ENCODE measurements at regions not wholly inside any gene's neighbourhood (a gene's known extent, or its start where the extent isn't known, plus 50 kb on each side); places are given as distances from the start of the nearest gene placed in this dataset.

GRCh38 chr6:22959571-22959970, 390.2 kb downstream of the HDGFL1 start:
- no peaks in the 10 kb centered on the region for H3K9me3 ChIP-seq (ENCODE audit: low read depth)
- TF ChIP-seq EZH2 (IDR thresholded peaks at IDR 0.05) (no peak), EZH2phosphoT487 (IDR thresholded peaks at IDR 0.05) (no peak), CTCF (IDR thresholded peaks at IDR 0.05) (no peak)
- Mint-ChIP-seq H3K27ac (no peak overlapping the region), H3K9me3 (peaks cover 3% of the 10 kb centered on the region), H3K4me1 (peaks cover under 1% of the 10 kb centered on the region), H3K27me3 (ENCODE audit: insufficient read depth, low read depth) (no peaks in the 10 kb centered on the region), H3K4me3 (no peak overlapping the region), H3K36me3 (peaks cover 1% of the 10 kb centered on the region)
- H3K27me3 ChIP-seq: no peaks in the 10 kb centered on the region
- no peaks in the 10 kb centered on the region for H3K36me3 ChIP-seq
- no peak overlapping the region for H2AFZ ChIP-seq (replicated peaks)
- no peak overlapping the region for H3K4me3 ChIP-seq
- H3K9ac ChIP-seq: no peak overlapping the region
- DNase-seq (ENCODE audit: low spot score): no peak
- H3K79me2 ChIP-seq (ENCODE audit: low read depth): no peaks in the 10 kb centered on the region
- H3K4me1 ChIP-seq: no peaks in the 10 kb centered on the region
- H3F3A ChIP-seq (ENCODE audit: low read depth): no peaks in the 10 kb centered on the region
- no peaks in the 10 kb centered on the region for H4K20me1 ChIP-seq (ENCODE audit: low read depth)
- H3K27ac ChIP-seq: no peak overlapping the region
- no peak overlapping the region for H3K4me2 ChIP-seq

- Mint-ChIP-seq H3K4me1 (peaks cover 14% of the 10 kb centered on the region), H3K36me3 (no peaks in the 10 kb centered on the region), H3K27me3 (ENCODE audit: insufficient read depth, low read depth) (no peaks in the 10 kb centered on the region), H3K4me3 (no peak overlapping the region), H3K9me3 (peaks cover 5% of the 10 kb centered on the region), H3K27ac (no peak overlapping the region)
- Histone ChIP-seq H2AFZ (replicated peaks) (no peak overlapping the region), H3F3A (ENCODE audit: low read depth) (no peaks in the 10 kb centered on the region), H3K4me2 (no peak overlapping the region), H3K4me3 (no peak overlapping the region), H3K36me3 (no peaks in the 10 kb centered on the region), H3K27ac (no peak overlapping the region), H3K9ac (no peak overlapping the region), H3K79me2 (ENCODE audit: low read depth) (no peaks in the 10 kb centered on the region), H3K27me3 (no peaks in the 10 kb centered on the region), H3K4me1 (no peaks in the 10 kb centered on the region), H3K9me3 (ENCODE audit: low read depth) (no peaks in the 10 kb centered on the region), H4K20me1 (ENCODE audit: low read depth) (no peaks in the 10 kb centered on the region)
- no peak for DNase-seq (ENCODE audit: low spot score)
- TF ChIP-seq CTCF (IDR thresholded peaks at IDR 0.05) (no peak), EZH2phosphoT487 (IDR thresholded peaks at IDR 0.05) (no peak), EZH2 (IDR thresholded peaks at IDR 0.05) (no peak)
Observed at GRCh38 chr6:22964334-22964733, 395.0 kb downstream of the HDGFL1 start.

- Histone ChIP-seq H3K36me3 (no peaks in the 10 kb centered on the region), H4K20me1 (ENCODE audit: low read depth) (no peaks in the 10 kb centered on the region), H3K27ac (no peak overlapping the region), H3K4me2 (no peak overlapping the region), H3F3A (ENCODE audit: low read depth) (no peaks in the 10 kb centered on the region), H3K79me2 (ENCODE audit: low read depth) (no peaks in the 10 kb centered on the region), H3K4me3 (no peak overlapping the region), H3K27me3 (no peaks in the 10 kb centered on the region), H2AFZ (replicated peaks) (no peak overlapping the region), H3K9me3 (ENCODE audit: low read depth) (no peaks in the 10 kb centered on the region), H3K9ac (no peak overlapping the region), H3K4me1 (no peaks in the 10 kb centered on the region)
- H3K27me3 Mint-ChIP-seq (ENCODE audit: insufficient read depth, low read depth): no peaks in the 10 kb centered on the region
- no peak overlapping the region for H3K27ac Mint-ChIP-seq
- H3K4me1 Mint-ChIP-seq: peaks cover 14% of the 10 kb centered on the region
- no peaks in the 10 kb centered on the region for H3K36me3 Mint-ChIP-seq
- H3K4me3 Mint-ChIP-seq: no peak overlapping the region
- peaks cover 5% of the 10 kb centered on the region for H3K9me3 Mint-ChIP-seq
- no peak for DNase-seq (ENCODE audit: low spot score)
- TF ChIP-seq EZH2phosphoT487 (IDR thresholded peaks at IDR 0.05) (no peak), EZH2 (IDR thresholded peaks at IDR 0.05) (no peak), CTCF (IDR thresholded peaks at IDR 0.05) (no peak)
Observed at GRCh38 chr6:22965889-22966288, 396.5 kb downstream of the HDGFL1 start.

Data from neural progenitor cell (in vitro differentiated cells).